ENCODE measurements at regions not wholly inside any gene's neighbourhood (a gene's known extent, or its start where the extent isn't known, plus 50 kb on each side); places are given as distances from the start of the nearest gene placed in this dataset.

- no peak for DNase-seq (ENCODE audit: low read depth)
- no peak overlapping the region for H3K4me3 ChIP-seq (ENCODE audit: low read length)
- TF ChIP-seq CTCF (conservative IDR thresholded peaks at IDR 0.05; ENCODE audit: low read depth, low read length), result no peak
Observed at GRCh38 chr6:140245296-140246040, 871.0 kb upstream of the CITED2 start.

DNA sequence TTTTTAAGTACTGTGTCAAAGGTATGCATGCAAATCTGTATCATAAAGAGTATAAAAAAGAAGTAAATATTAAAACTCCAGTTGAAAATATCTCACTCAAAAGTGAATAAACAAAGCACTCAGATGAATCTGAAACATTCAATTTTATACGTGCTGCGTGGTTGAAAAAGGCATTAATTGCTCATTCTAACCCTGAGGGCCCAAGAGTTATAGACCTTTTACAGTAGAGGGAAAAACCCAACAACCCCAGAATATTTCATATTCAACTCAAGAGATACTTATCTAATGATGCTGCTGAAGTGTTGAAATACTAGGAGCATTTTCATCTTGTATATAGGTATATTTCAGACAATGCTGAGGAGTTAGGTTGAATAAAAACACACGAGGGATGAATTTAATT is 862.8 kb upstream of the CITED2 start:
- no peak overlapping the region for H3K4me3 ChIP-seq (ENCODE audit: low read length)
- no peak for TF ChIP-seq CTCF (conservative IDR thresholded peaks at IDR 0.05; ENCODE audit: low read depth, low read length)
- DNase-seq (ENCODE audit: low read depth), result no peak

GRCh38 chr6:140236732-140237131 is 862.3 kb upstream of the CITED2 start:
- TF ChIP-seq CTCF (conservative IDR thresholded peaks at IDR 0.05; ENCODE audit: low read depth, low read length), result no peak
- DNase-seq (ENCODE audit: low read depth), result no peak
- H3K4me3 ChIP-seq (ENCODE audit: low read length), result no peak overlapping the region

DNA sequence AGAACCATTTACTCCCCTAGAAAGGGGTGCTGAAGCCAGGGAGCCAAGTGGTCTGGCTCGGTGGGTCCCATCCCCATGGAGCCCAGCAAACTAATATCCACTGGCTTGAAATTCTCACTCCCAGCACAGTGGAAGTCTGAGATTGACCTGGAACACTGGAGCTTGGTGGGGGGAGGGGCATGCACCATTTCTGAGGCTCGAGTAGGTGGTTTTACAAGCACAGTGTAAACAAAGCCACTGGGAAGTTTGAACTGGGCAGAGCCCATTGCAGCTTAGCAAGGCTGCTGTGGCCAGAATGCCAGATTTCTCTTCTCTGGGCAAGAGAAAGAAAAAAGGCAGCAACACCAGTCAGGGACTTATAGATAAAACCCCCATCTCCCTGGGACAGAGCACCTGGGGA is 855.8 kb upstream of the CITED2 start:
- no peak for TF ChIP-seq CTCF (conservative IDR thresholded peaks at IDR 0.05; ENCODE audit: low read depth, low read length)
- no peak overlapping the region for H3K4me3 ChIP-seq (ENCODE audit: low read length)
- no peak for DNase-seq (ENCODE audit: low read depth)

DNA sequence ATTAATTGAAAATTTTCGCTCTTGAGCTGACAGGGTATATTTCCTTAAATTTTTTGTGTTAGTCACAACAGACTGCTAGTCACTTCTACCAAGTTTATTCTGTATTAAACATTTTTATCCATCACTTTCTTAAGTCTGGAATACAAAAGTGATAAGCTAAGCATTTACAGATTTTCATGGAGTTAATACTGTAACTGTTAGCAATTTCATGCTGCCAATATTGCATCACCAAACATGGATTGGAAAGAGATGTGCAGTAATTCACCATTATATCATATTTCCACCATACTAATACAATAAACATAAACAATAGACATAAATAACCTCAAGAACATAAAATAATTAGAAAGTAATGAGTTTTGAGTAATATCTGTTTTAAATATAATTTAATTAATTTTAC is 854.0 kb upstream of the CITED2 start:
- TF ChIP-seq CTCF (conservative IDR thresholded peaks at IDR 0.05; ENCODE audit: low read depth, low read length), result no peak
- H3K4me3 ChIP-seq (ENCODE audit: low read length), result no peak overlapping the region
- no peak for DNase-seq (ENCODE audit: low read depth)

- no peak for TF ChIP-seq CTCF (conservative IDR thresholded peaks at IDR 0.05; ENCODE audit: low read depth, low read length)
- H3K4me3 ChIP-seq (ENCODE audit: low read length), result no peak overlapping the region
- DNase-seq (ENCODE audit: low read depth), result no peak
Observed at GRCh38 chr6:140226637-140227036, 852.2 kb upstream of the CITED2 start.

DNA sequence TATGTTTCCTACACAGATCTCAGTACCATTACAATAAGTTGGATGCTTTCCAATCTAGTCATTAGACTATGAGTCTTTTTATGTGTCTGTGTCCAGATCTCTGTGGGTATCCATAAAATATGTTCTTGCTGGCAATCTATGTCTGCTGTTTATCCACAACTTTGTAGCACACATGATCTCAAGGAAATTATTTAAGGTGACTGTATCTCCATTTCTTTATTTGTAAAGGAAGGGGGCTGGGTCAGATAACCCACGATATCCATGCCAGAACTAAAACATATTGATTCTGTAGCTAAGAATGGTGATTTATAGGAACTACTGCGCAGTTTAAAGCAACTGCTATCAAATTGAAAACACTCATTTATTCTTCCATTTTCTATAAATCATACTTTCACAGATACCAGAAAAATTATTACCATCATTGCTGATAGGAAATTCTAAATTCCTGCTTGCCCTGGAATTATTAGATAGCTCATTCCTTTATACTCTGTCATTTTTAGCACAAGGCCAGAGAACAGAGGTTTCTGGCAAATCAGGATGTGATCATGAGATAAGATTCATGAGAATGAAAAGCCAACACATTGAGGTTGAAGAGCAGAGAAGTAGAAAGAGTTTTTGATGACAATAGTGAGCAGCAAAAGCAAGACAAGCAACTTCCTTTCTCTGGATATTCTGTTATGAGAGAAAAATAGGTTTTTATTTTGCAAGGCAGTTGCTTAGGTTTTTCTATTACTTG is 851.4 kb upstream of the CITED2 start:
- TF ChIP-seq CTCF (conservative IDR thresholded peaks at IDR 0.05; ENCODE audit: low read depth, low read length), result no peak
- DNase-seq (ENCODE audit: low read depth), result no peak
- no peak overlapping the region for H3K4me3 ChIP-seq (ENCODE audit: low read length)
